ENCODE measurements at regions not wholly inside any gene's neighbourhood (a gene's known extent, or its start where the extent isn't known, plus 50 kb on each side); places are given as distances from the start of the nearest gene placed in this dataset.

GRCh38 chr4:179569549-179569948 is 2127.3 kb upstream of the AGA start:
- no peak overlapping the region for H3K4me3 ChIP-seq (replicated peaks; ENCODE audit: low read depth, low read length)
- no peak for TF ChIP-seq CTCF (IDR thresholded peaks at IDR 0.05; ENCODE audit: low read length, missing control alignments)
- DNase-seq (ENCODE audit: low read depth), result no peak

- TF ChIP-seq CTCF (IDR thresholded peaks at IDR 0.05; ENCODE audit: low read length, missing control alignments), result no peak
- no peak for DNase-seq (ENCODE audit: low read depth)
- H3K4me3 ChIP-seq (replicated peaks; ENCODE audit: low read depth, low read length), result no peak overlapping the region
These were observed 2140.1 kb upstream of the AGA start for GRCh38 chr4:179582164-179582905.

GRCh38 chr4:179583221-179583620 is 2141.0 kb upstream of the AGA start:
- no peak for TF ChIP-seq CTCF (IDR thresholded peaks at IDR 0.05; ENCODE audit: low read length, missing control alignments)

GRCh38 chr4:179584101-179584500 is 2141.9 kb upstream of the AGA start:
- TF ChIP-seq CTCF (IDR thresholded peaks at IDR 0.05; ENCODE audit: low read length, missing control alignments), result no peak
- no peak overlapping the region for H3K4me3 ChIP-seq (replicated peaks; ENCODE audit: low read depth, low read length)
- DNase-seq (ENCODE audit: low read depth), result no peak

More at GRCh38 chr4:179583221-179583620, 2141.0 kb upstream of the AGA start:
- no peak overlapping the region for H3K4me3 ChIP-seq (replicated peaks; ENCODE audit: low read depth, low read length)
- no peak for DNase-seq (ENCODE audit: low read depth)

- TF ChIP-seq CTCF (IDR thresholded peaks at IDR 0.05; ENCODE audit: low read length, missing control alignments), result no peak
- H3K4me3 ChIP-seq (replicated peaks; ENCODE audit: low read depth, low read length), result no peak overlapping the region
- DNase-seq (ENCODE audit: low read depth), result no peak
These were observed 2143.5 kb upstream of the AGA start for GRCh38 chr4:179585761-179586160.

- no peak for DNase-seq (ENCODE audit: low read depth)
- TF ChIP-seq CTCF (IDR thresholded peaks at IDR 0.05; ENCODE audit: low read length, missing control alignments), result no peak
- H3K4me3 ChIP-seq (replicated peaks; ENCODE audit: low read depth, low read length), result no peak overlapping the region
These were observed 2144.2 kb upstream of the AGA start for GRCh38 chr4:179586460-179586859.
